ENCODE measurements at regions not wholly inside any gene's neighbourhood (a gene's known extent, or its start where the extent isn't known, plus 50 kb on each side); places are given as distances from the start of the nearest gene placed in this dataset.
"Not testable (repeated sequence)": the region's sequence is repeated elsewhere in the genome, so short reads cannot be mapped to it uniquely, and the experiment has no call there.

DNA sequence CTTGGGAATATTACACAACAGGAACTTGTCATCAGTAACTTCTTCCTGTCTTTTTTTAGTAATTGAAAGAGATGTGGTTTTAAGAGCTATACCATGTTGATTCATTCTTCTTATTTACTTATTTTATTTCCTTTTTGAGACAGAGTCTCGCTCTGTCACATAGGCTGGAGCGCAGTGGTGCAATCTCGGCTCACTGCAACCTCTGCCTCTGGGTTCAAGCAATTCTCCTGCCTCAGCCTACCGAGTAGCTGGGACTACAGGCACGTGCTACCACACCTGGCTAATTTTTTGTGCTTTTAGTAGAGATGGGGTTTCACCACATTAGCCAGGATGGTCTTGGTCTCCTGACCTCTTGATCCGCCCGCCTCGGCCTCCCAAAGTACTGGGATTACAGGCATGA, 1326.6 kb downstream of the DSC3 start:
- not testable (repeated sequence) for TF ChIP-seq ATF2 (CRISPR knock-in tag; IDR thresholded peaks at IDR 0.05); ZNF24 (IDR thresholded peaks at IDR 0.05); KAT8 (CRISPR knock-in tag; IDR thresholded peaks at IDR 0.05); TFE3 (CRISPR knock-in tag; IDR thresholded peaks at IDR 0.05); ZNF710 (CRISPR knock-in tag; IDR thresholded peaks at IDR 0.05; ENCODE audit: borderline replicate concordance); SP1 (IDR thresholded peaks at IDR 0.05); SP1 (CRISPR knock-in tag; IDR thresholded peaks at IDR 0.05)
